Fibroblast of skin of back (primary cell): ENCODE measurements at regions not wholly inside any gene's neighbourhood (a gene's known extent, or its start where the extent isn't known, plus 50 kb on each side); places are given as distances from the start of the nearest gene placed in this dataset.
"Not testable (repeated sequence)": the region's sequence is repeated elsewhere in the genome, so short reads cannot be mapped to it uniquely, and the experiment has no call there.

Source experiments
- DNase-seq: peaks from one replicate; pipeline ENCODE4 v3.0.0-alpha.2; 2013

- DNase-seq, result not testable (repeated sequence)
Observed at GRCh38 chr13:111678120-111678882, 357.9 kb downstream of the TEX29 start.

GRCh38 chr13:111679645-111680044 lies 359.2 kb downstream of the TEX29 start:
- not testable (repeated sequence) for DNase-seq

GRCh38 chr13:111680100-111680499 lies 359.7 kb downstream of the TEX29 start:
- DNase-seq, result not testable (repeated sequence)

GRCh38 chr13:111692028-111692427 lies 371.6 kb downstream of the TEX29 start:
- not testable (repeated sequence) for DNase-seq

GRCh38 chr13:111696121-111696520 lies 370.8 kb upstream of the SOX1 start:
- not testable (repeated sequence) for DNase-seq

- DNase-seq, result not testable (repeated sequence)
Observed at GRCh38 chr13:111702059-111702458, 364.9 kb upstream of the SOX1 start.
